Activated CD4-positive, alpha-beta T cell treated with anti-CD3 and anti-CD28 coated beads, Interleukin-2, amount 10 ng/mL, durations not matched to agents 7 days and 5 days (primary cell): ENCODE measurements at regions not wholly inside any gene's neighbourhood (a gene's known extent, or its start where the extent isn't known, plus 50 kb on each side); places are given as distances from the start of the nearest gene placed in this dataset.
"Not testable (repeated sequence)": the region's sequence is repeated elsewhere in the genome, so short reads cannot be mapped to it uniquely, and the experiment has no call there.

Experiments used
- CTCF ChIA-PET: fragments of 350-600 bp; sonication (Branson Sonifier 250); formaldehyde crosslinking; loops from one replicate; lab custom pipeline; 2021; ENCODE audit warnings: antibody characterized with exemption; lab: Charles Lee
- POLR2A ChIA-PET: fragments of 350-600 bp; sonication (Branson Sonifier 250); formaldehyde crosslinking; loops from one replicate; lab custom pipeline; 2021; ENCODE audit warnings: antibody characterized with exemption; lab: Charles Lee
- DNase-seq: peaks from one replicate; pipeline ENCODE4 v3.0.0-alpha.2; 2020
- H3K27ac Mint-ChIP-seq: one replicate; pipeline ENCODE4 v1.8.0; 2021; ENCODE audit warnings: mild to moderate bottlenecking, moderate library complexity, mixed read lengths
- H3K27me3 Mint-ChIP-seq: one replicate; pipeline ENCODE4 v1.8.0; 2021; ENCODE audit warnings: mixed read lengths
- H3K36me3 Mint-ChIP-seq: one replicate; pipeline ENCODE4 v1.8.0; 2021; ENCODE audit warnings: low read depth, mixed read lengths
- H3K4me1 Mint-ChIP-seq: one replicate; pipeline ENCODE4 v1.8.0; 2021; ENCODE audit warnings: mixed read lengths
- H3K4me3 Mint-ChIP-seq: one replicate; pipeline ENCODE4 v1.8.0; 2021; ENCODE audit warnings: mild to moderate bottlenecking, moderate library complexity, mixed read lengths
- H3K9me3 Mint-ChIP-seq: one replicate; pipeline ENCODE4 v1.8.0; 2021; ENCODE audit warnings: mixed read lengths

DNA sequence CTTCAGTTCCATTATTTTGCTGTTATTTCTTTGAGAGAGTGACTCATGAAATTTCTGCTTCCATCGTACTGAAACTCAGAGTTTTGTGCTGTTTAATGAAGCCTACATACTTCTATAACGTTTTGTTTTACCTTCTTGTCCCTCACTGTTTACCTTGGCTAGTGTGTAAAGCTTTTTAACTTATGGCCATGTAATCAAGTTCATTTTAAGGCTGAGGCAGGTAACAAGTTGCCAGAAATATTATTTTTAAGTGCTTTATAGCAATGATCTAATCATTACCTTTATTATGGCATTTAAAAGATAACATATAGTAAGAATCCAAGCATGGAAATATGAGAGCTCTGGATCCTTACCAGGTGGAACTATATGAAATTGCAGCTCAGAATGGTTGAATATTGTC lies 102.3 kb upstream of the FAT1 start:
- Mint-ChIP-seq H3K27ac (no peak overlapping the region), H3K36me3 (no peaks in the 10 kb centered on the region), H3K9me3 (no peaks in the 10 kb centered on the region), H3K4me1 (no peaks in the 10 kb centered on the region), H3K4me3 (no peak overlapping the region), H3K27me3 (no peaks in the 10 kb centered on the region)
- ChIA-PET POLR2A (no interaction called here), CTCF (no interaction called here)
- no peak for DNase-seq

GRCh38 chr4:186826846-186827533 lies 103.3 kb upstream of the FAT1 start:
- peaks cover 2% of the 10 kb centered on the region for H3K9me3 Mint-ChIP-seq
- POLR2A ChIA-PET, result no interaction called here
- no peak overlapping the region for H3K27ac Mint-ChIP-seq
- CTCF ChIA-PET, result no interaction called here
- H3K4me3 Mint-ChIP-seq, result no peak overlapping the region
- no peaks in the 10 kb centered on the region for H3K36me3 Mint-ChIP-seq
- H3K27me3 Mint-ChIP-seq, result no peaks in the 10 kb centered on the region
- H3K4me1 Mint-ChIP-seq, result no peaks in the 10 kb centered on the region
- no peak for DNase-seq

DNA sequence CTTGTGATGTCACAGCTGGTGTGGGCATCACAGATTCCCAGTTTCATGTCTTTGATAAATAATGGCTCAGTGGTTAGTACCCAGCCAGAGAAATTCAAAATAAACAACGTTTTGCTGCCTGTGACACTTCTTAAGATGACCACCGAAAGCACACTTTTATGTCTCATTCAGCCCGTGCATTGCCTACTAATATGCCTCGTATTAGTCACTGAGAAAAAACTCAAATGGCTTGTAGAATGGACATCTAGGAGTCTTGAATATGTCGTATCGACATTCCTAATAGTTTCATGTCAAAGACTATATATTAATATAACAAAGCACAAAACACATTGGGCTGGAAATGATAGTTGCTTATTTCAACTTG lies 103.9 kb upstream of the FAT1 start:
- H3K27ac Mint-ChIP-seq, result no peak overlapping the region
- H3K4me3 Mint-ChIP-seq, result no peak overlapping the region
- H3K9me3 Mint-ChIP-seq, result peaks cover 2% of the 10 kb centered on the region
- H3K36me3 Mint-ChIP-seq, result no peaks in the 10 kb centered on the region
- CTCF ChIA-PET, result no interaction called here
- POLR2A ChIA-PET, result no interaction called here
- H3K27me3 Mint-ChIP-seq, result no peaks in the 10 kb centered on the region
- no peak for DNase-seq
- no peaks in the 10 kb centered on the region for H3K4me1 Mint-ChIP-seq

DNA sequence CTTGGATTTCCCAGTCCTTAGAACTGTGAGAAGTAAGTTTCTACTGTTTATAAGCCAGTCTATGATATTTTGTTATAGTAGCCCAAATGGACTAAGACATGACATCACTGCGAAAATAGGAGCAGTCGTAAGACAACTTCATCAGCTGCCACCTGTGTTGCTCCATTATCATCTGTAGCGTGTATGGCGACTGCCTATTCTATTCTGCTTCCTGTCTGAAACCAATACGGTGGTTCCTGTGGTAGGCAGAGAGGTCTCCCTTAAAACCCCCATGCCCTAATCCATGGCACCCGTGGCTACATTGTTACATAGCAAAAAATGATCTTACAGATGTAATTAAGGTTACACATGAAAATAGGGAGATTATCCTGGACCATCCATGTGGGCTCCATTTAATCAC lies 105.4 kb upstream of the FAT1 start:
- H3K4me3 Mint-ChIP-seq, result no peak overlapping the region
- ChIA-PET POLR2A (no interaction called here), CTCF (no interaction called here)
- peaks cover 4% of the 10 kb centered on the region for H3K9me3 Mint-ChIP-seq
- no peaks in the 10 kb centered on the region for H3K36me3 Mint-ChIP-seq
- H3K27me3 Mint-ChIP-seq, result no peaks in the 10 kb centered on the region
- H3K27ac Mint-ChIP-seq, result no peak overlapping the region
- H3K4me1 Mint-ChIP-seq, result no peaks in the 10 kb centered on the region
- no peak for DNase-seq

DNA sequence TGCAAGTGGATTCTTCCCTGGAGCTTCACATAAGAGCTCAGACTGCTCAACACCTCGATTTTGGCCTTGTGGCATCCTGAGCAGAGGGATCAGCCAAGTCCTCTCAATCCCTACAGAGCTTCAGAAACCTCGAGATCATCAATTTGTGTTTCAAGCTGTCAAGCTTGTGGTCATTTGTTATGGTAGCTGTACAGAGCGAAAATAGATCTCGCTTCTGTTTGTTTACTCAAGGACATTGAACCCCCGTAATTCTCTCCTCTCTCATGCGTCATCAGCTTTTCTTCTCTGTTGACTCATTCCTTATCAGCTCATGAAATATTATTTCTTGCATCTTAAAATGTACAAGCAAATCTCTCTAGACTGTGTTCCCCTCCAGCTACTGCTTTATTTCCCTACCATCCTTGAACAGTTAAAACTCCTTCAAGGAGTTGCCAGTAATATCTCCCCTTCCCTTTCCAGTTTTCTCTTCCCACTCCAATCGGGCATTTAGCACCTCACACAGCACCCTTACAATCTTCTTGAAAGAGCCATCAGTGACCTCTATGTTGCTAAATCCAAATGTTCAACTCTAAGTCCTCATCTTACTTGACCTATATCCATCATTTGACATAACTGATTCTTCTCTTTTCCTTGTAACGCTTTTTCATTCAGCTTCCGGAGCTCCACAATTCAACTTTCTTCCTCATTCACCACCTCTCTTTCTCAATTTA lies 106.2 kb upstream of the FAT1 start:
- Mint-ChIP-seq H3K4me3 (no peak overlapping the region), H3K9me3 (peaks cover 4% of the 10 kb centered on the region), H3K27ac (no peak overlapping the region), H3K36me3 (no peaks in the 10 kb centered on the region), H3K27me3 (no peaks in the 10 kb centered on the region), H3K4me1 (no peaks in the 10 kb centered on the region)
- no peak for DNase-seq
- ChIA-PET POLR2A (no interaction called here), CTCF (no interaction called here)

DNA sequence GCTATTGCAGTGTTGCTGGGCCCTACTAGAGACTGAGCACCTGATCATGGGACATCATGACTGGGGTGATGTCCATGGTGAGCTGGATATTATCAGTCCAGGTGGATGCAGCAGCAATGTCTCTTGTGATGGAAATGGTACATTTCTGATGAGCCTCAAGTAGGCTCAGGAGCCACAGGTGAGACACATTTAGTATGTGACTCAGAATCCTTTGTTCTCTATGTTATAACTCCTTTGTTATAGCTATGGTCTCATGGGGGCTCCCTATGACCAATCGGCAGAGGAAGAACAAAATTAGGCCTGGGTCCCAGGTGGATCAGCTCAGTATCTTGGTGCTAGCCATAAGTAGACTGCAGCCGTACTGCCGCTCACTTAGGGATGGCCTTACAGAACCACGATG lies 107.9 kb upstream of the FAT1 start:
- Mint-ChIP-seq H3K36me3 (no peaks in the 10 kb centered on the region), H3K4me3 (no peak overlapping the region), H3K4me1 (no peaks in the 10 kb centered on the region), H3K9me3 (peaks cover 4% of the 10 kb centered on the region), H3K27ac (no peak overlapping the region), H3K27me3 (no peaks in the 10 kb centered on the region)
- DNase-seq, result no peak
- ChIA-PET CTCF (interaction anchor here (1.2 kb wide), 1 partner anchor 16 kb away, joined by 3 read pairs; no protein-coding TSS in a partner anchor), POLR2A (no interaction called here)

DNA sequence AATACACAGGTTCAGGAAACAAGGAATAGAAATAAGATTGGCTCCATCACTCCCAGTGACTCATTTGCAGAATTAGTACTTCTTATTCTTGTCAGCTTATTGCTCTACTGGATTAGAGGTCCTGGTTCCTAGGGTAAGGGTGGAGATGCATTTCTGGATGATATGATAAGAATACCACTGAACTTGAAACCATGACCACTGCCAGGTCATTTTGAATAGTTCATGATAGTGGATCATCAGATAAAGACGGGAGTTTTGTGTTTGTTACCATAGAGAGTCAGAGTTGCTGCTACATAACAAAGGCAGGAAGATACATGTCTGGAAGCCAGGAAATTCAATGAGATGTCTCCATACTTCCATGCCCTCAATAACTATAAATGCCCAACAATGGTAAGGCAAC lies 109.2 kb upstream of the FAT1 start:
- Mint-ChIP-seq H3K4me3 (no peak overlapping the region), H3K27me3 (no peaks in the 10 kb centered on the region), H3K4me1 (no peaks in the 10 kb centered on the region), H3K9me3 (peaks cover 4% of the 10 kb centered on the region), H3K36me3 (no peaks in the 10 kb centered on the region), H3K27ac (no peak overlapping the region)
- no peak for DNase-seq
- ChIA-PET CTCF (no interaction called here), POLR2A (no interaction called here)

- DNase-seq, H3K4me3 Mint-ChIP-seq, H3K27me3 Mint-ChIP-seq, H3K36me3 Mint-ChIP-seq, H3K27ac Mint-ChIP-seq, POLR2A ChIA-PET, H3K4me1 Mint-ChIP-seq, H3K9me3 Mint-ChIP-seq, CTCF ChIA-PET: not testable (repeated sequence)
Observed at GRCh38 chr4:186837463-186837862, 113.8 kb upstream of the FAT1 start.

DNA sequence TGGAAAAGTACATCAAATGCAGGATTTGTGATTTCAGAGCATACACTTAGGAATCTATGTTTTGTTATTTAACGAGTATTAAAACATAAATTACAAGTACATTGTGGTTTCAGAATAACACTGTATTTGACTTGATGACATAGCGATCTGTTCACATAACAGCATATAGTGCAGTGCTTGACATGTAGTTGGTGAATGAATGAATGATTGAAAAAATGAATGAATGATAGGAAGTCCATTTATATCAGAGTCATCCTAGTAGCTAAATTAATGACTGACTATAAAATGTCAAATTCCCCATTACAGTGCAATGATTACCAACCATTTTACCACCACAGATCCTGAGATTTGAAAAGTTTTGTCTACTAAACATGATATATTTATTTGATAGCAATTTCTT lies 114.6 kb upstream of the FAT1 start:
- no peak for DNase-seq
- ChIA-PET CTCF (no interaction called here), POLR2A (no interaction called here)
- H3K36me3 Mint-ChIP-seq, result no peaks in the 10 kb centered on the region
- no peak overlapping the region for H3K4me3 Mint-ChIP-seq
- H3K27me3 Mint-ChIP-seq, result no peaks in the 10 kb centered on the region
- no peak overlapping the region for H3K27ac Mint-ChIP-seq
- peaks cover 6% of the 10 kb centered on the region for H3K9me3 Mint-ChIP-seq
- H3K4me1 Mint-ChIP-seq, result no peaks in the 10 kb centered on the region

DNA sequence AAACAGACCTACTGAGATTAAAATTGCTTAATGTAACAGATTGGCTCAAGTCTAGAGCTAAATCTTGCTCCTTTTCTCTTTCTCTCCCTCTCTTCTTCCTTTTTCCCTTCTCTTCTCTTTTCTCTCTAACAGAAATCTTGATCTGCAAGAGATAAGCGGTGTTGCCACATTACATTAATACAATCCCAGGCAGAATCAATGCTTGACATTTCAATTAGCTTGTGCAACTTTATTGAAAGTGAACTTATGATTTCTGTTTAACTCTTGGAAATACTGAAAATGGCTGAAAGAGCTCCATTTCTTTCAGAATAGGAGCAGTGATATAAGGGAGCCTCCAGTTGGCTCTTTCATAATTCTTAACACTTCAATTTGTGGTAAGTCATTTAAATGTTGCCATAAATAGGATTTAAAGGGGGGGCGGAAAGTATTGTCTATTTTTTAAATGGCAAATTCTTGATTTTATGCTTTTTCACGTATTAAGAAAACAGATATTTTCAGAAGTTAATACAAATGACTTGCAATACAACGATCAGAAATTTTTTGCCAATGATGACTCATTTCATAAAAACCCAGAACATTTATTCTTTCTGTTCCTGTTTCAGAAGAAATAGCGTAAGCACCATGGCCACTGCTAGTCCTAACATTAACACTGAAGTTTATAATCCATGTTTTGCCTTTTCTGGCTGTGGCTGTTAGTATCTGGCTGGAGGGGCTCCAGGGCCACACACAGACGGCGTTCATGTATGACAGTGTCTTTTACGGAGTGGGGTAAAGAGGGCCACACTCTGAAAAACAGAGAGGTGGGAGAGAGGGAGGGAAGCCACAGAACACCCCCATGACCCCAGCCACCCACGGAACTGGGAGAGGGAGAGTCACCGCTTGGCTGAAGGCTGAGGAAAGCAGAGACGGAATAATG lies 115.7 kb upstream of the FAT1 start:
- ChIA-PET POLR2A (no interaction called here), CTCF (no interaction called here)

DNA sequence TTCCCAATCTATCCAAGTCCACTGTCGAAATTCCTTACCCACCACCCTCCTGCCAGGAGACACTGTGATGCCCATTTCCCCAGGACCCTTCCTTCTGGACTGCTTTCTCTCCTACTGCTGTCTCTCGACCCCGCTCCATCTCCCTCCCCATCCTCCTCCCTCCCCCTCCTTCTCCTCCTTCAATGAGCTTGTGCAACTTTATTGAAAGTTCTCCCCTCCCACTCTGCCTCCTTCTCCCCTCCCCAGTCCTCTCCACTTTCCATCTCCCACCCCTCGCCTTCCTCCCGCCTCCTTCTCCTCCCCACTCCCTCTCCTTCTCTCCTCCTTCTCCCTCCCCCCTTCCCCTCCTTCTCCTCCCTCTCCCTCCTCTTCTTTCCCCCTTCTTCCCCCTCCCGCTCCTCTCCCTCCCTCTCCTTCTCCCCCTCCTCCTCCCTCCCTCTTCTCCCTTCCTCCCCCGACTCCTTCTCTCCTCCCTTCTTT lies 116.6 kb upstream of the FAT1 start:
- Mint-ChIP-seq H3K27me3 (no peaks in the 10 kb centered on the region), H3K4me3 (no peak overlapping the region), H3K36me3 (no peaks in the 10 kb centered on the region), H3K27ac (no peak overlapping the region), H3K9me3 (peaks cover 6% of the 10 kb centered on the region), H3K4me1 (no peaks in the 10 kb centered on the region)
- POLR2A ChIA-PET, result no interaction called here
- no peak for DNase-seq
- CTCF ChIA-PET, result no interaction called here

More for the DNA sequence above, 115.7 kb upstream of the FAT1 start:
- peaks cover 6% of the 10 kb centered on the region for H3K9me3 Mint-ChIP-seq
- H3K36me3 Mint-ChIP-seq, result no peaks in the 10 kb centered on the region
- no peaks in the 10 kb centered on the region for H3K4me1 Mint-ChIP-seq
- no peak overlapping the region for H3K27ac Mint-ChIP-seq
- no peaks in the 10 kb centered on the region for H3K27me3 Mint-ChIP-seq
- DNase-seq, result no peak
- H3K4me3 Mint-ChIP-seq, result no peak overlapping the region

- ChIA-PET POLR2A (no interaction called here), CTCF (no interaction called here)
- Mint-ChIP-seq H3K4me1 (no peaks in the 10 kb centered on the region), H3K36me3 (no peaks in the 10 kb centered on the region), H3K4me3 (no peak overlapping the region), H3K9me3 (peaks cover 6% of the 10 kb centered on the region), H3K27me3 (no peaks in the 10 kb centered on the region), H3K27ac (no peak overlapping the region)
- no peak for DNase-seq
Observed at GRCh38 chr4:186840771-186841301, 117.2 kb upstream of the FAT1 start.
